ENCODE measurements at regions not wholly inside any gene's neighbourhood (a gene's known extent, or its start where the extent isn't known, plus 50 kb on each side); places are given as distances from the start of the nearest gene placed in this dataset.

DNA sequence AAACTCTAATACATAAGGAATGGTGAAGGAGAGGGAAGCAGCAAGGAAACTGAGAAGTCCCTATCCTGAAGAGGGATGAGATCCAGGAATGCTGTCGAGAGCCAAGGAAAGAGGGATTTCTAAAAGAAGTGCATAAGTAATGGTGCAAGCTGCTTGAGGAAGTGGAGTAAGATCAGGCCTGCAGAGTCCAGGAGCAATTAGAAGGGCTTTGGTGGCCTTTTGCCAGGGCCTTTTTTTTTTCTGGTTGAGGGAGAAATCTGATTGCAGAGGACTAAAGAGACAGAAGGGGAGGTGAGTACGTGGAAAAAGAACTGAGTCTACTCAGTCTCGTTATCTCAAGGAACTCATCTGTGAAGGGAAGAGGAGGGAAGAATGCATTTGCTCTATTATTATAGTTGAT is 396.2 kb downstream of the UTRN start:
- Histone ChIP-seq H3K4me2 (ENCODE audit: insufficient read depth, low read length) (no peak overlapping the region), H3K36me3 (ENCODE audit: insufficient read depth, low read length) (no peaks in the 10 kb centered on the region), H3K27ac (ENCODE audit: low read depth, low read length) (no peak overlapping the region), H4K20me1 (ENCODE audit: insufficient read depth, low read length) (peaks cover 2% of the 10 kb centered on the region), H3K9me3 (ENCODE audit: low read depth, low read length) (no peaks in the 10 kb centered on the region), H3K4me3 (ENCODE audit: insufficient read depth, low read length) (no peak overlapping the region), H3K79me2 (ENCODE audit: insufficient read depth, low read length) (peaks cover 5% of the 10 kb centered on the region), H3K4me1 (ENCODE audit: insufficient read depth, low read length) (peaks cover 13% of the 10 kb centered on the region), H3K27me3 (ENCODE audit: insufficient read depth, low read length) (no peaks in the 10 kb centered on the region), H2AFZ (ENCODE audit: low read length) (no peak overlapping the region)
- DNase-seq (ENCODE audit: insufficient read length, low spot score, missing footprints), result no peak
- TF ChIP-seq, protein P1, sequence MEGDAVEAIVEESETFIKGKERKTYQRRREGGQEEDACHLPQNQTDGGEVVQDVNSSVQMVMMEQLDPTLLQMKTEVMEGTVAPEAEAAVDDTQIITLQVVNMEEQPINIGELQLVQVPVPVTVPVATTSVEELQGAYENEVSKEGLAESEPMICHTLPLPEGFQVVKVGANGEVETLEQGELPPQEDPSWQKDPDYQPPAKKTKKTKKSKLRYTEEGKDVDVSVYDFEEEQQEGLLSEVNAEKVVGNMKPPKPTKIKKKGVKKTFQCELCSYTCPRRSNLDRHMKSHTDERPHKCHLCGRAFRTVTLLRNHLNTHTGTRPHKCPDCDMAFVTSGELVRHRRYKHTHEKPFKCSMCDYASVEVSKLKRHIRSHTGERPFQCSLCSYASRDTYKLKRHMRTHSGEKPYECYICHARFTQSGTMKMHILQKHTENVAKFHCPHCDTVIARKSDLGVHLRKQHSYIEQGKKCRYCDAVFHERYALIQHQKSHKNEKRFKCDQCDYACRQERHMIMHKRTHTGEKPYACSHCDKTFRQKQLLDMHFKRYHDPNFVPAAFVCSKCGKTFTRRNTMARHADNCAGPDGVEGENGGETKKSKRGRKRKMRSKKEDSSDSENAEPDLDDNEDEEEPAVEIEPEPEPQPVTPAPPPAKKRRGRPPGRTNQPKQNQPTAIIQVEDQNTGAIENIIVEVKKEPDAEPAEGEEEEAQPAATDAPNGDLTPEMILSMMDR (IDR thresholded peaks at IDR 0.05; ENCODE audit: extremely low read depth, low read depth, low read length), result no peak

DNA sequence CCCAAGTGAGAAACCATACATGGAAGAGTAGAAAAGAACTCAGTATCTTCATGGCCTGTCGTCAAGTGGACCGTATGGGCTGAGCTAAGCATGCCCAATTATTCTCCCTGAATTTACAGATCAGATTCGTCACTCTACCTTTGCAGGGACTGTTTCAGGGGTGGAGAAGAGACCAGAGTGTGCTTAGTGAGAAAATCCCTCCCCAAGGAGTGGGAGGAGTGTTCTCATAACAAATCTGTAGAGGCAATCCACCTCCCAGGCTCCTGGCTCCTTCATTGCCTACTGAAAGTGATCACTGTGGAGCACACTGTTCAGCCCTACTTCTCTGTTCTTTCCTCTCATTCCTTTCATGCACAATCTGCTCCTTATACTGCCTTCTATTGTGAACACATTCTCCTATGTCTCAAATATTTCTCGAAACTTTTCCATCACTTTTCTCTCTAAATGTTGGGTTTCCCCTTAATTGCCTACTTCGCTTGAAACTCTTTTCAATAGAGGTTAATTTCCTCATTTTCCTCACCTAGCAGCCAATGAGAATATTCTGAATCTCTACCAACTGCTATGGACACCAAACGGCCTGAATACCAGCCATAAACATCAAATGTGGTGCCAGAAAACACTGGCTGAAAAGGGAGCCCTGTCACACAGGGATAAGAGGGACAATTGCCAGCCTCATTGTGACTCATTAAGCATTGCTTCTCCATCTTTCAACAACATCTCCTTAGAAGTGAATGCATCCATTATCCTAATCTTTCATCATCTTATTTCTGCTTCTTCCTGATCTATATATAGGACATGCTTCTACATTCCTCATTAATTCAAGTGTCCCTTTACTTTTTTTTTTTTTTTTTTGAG is 398.3 kb downstream of the UTRN start:
- TF ChIP-seq, protein P1 (IDR thresholded peaks at IDR 0.05; ENCODE audit: extremely low read depth, low read depth, low read length), result no peak
- Histone ChIP-seq H2AFZ (ENCODE audit: low read length) (no peak overlapping the region), H3K27ac (ENCODE audit: low read depth, low read length) (no peak overlapping the region), H3K4me3 (ENCODE audit: insufficient read depth, low read length) (no peak overlapping the region), H3K79me2 (ENCODE audit: insufficient read depth, low read length) (peaks cover 5% of the 10 kb centered on the region), H3K27me3 (ENCODE audit: insufficient read depth, low read length) (no peaks in the 10 kb centered on the region), H3K9me3 (ENCODE audit: low read depth, low read length) (no peaks in the 10 kb centered on the region), H3K36me3 (ENCODE audit: insufficient read depth, low read length) (no peaks in the 10 kb centered on the region), H3K4me2 (ENCODE audit: insufficient read depth, low read length) (no peak overlapping the region), H3K4me1 (ENCODE audit: insufficient read depth, low read length) (peaks cover 13% of the 10 kb centered on the region), H4K20me1 (ENCODE audit: insufficient read depth, low read length) (peaks cover under 1% of the 10 kb centered on the region)
- no peak for DNase-seq (ENCODE audit: insufficient read length, low spot score, missing footprints)

DNA sequence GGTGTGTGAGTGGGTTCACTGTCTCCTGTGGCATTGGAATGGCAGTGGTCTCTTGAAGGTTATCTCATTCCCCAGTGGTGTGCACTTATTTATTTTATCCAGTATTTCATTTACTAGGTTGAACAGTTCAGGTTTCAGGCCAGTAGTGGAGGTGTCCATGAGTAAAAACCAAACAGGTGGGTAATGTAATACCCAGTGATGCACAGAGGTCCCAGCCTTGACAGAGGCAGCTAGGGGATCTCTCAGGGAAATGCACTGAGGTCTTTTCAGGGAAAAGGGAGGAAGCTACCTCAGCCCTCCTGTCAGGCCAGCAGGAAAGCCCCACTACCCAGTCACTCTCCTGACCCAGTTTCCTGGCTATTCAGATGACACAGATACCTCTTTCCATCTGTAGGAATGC is 403.6 kb downstream of the UTRN start:
- no peak overlapping the region for H3K4me3 ChIP-seq (ENCODE audit: insufficient read depth, low read length)
- H3K27me3 ChIP-seq (ENCODE audit: insufficient read depth, low read length), result no peaks in the 10 kb centered on the region
- no peak for DNase-seq (ENCODE audit: insufficient read length, low spot score, missing footprints)
- no peaks in the 10 kb centered on the region for H3K9me3 ChIP-seq (ENCODE audit: low read depth, low read length)
- H3K27ac ChIP-seq (ENCODE audit: low read depth, low read length), result no peak overlapping the region
- no peak overlapping the region for H3K4me2 ChIP-seq (ENCODE audit: insufficient read depth, low read length)
- H3K36me3 ChIP-seq (ENCODE audit: insufficient read depth, low read length), result no peaks in the 10 kb centered on the region
- H3K4me1 ChIP-seq (ENCODE audit: insufficient read depth, low read length), result no peaks in the 10 kb centered on the region
- peaks cover 5% of the 10 kb centered on the region for H3K79me2 ChIP-seq (ENCODE audit: insufficient read depth, low read length)
- no peaks in the 10 kb centered on the region for H4K20me1 ChIP-seq (ENCODE audit: insufficient read depth, low read length)
- H2AFZ ChIP-seq (ENCODE audit: low read length), result no peak overlapping the region
- TF ChIP-seq, protein P1 (IDR thresholded peaks at IDR 0.05; ENCODE audit: extremely low read depth, low read depth, low read length), result no peak

DNA sequence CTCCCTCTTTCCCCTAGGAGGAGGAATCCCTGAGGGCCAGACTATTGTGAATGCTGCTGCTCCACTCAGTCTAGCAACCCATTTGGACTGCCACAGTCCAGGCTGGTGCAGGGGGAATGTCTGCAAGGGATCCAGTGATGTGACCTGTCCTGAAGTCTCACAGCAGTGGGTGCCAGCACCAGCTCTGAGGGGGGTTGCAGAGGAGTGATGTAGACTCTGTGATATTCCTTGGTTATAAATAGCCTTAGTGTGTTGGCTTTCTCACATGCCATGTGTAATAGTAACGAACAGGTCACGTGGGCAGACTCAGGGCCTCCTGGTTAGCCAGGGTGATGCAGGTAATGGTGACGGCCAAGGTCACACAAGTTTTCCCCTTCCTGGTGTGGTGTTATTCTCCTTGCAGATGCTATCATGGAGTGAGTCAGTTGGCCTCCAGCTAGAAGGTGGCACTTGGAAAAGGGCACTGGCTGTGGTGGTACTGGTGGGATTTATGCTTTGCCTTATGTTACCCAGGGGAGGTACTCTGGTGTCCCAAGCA is 404.4 kb downstream of the UTRN start:
- Histone ChIP-seq H3K9me3 (ENCODE audit: low read depth, low read length) (no peaks in the 10 kb centered on the region), H3K36me3 (ENCODE audit: insufficient read depth, low read length) (no peaks in the 10 kb centered on the region), H3K79me2 (ENCODE audit: insufficient read depth, low read length) (peaks cover 5% of the 10 kb centered on the region), H3K4me2 (ENCODE audit: insufficient read depth, low read length) (no peak overlapping the region), H3K4me1 (ENCODE audit: insufficient read depth, low read length) (no peaks in the 10 kb centered on the region), H2AFZ (ENCODE audit: low read length) (no peak overlapping the region), H3K27ac (ENCODE audit: low read depth, low read length) (no peak overlapping the region), H3K27me3 (ENCODE audit: insufficient read depth, low read length) (no peaks in the 10 kb centered on the region), H3K4me3 (ENCODE audit: insufficient read depth, low read length) (no peak overlapping the region), H4K20me1 (ENCODE audit: insufficient read depth, low read length) (no peaks in the 10 kb centered on the region)
- no peak for DNase-seq (ENCODE audit: insufficient read length, low spot score, missing footprints)
- TF ChIP-seq, protein P1 (IDR thresholded peaks at IDR 0.05; ENCODE audit: extremely low read depth, low read depth, low read length), result no peak

All from osteoblast (primary cell).